ENCODE measurements at regions not wholly inside any gene's neighbourhood (a gene's known extent, or its start where the extent isn't known, plus 50 kb on each side); places are given as distances from the start of the nearest gene placed in this dataset.

- Mint-ChIP-seq H3K27me3 (peaks cover 13 to 35% (median 28%) of the 10 kb centered on the region in 3 donors), H3K9me3 (peaks cover 4 to 47% (median 18%) of the 10 kb centered on the region in 7 donors), H3K4me3 (no peak overlapping the region), H3K4me1 (no peaks in the 10 kb centered on the region), H3K27ac (no peak overlapping the region), H3K36me3 (no peaks in the 10 kb centered on the region)
- ATAC-seq (ENCODE audit: low read depth in 2 of 2) (no peak), DNase-seq (no peak)
These were observed 87.7 kb upstream of the COCH start for GRCh38 chr14:30786701-30787100.

- H3K9me3 Mint-ChIP-seq = peaks cover 4 to 47% (median 20%) of the 10 kb centered on the region in 7 donors
- no peak overlapping the region for H3K4me3 Mint-ChIP-seq
- ATAC-seq (ENCODE audit: low read depth in 2 of 2) = no peak
- H3K36me3 Mint-ChIP-seq = no peaks in the 10 kb centered on the region
- H3K4me1 Mint-ChIP-seq = no peaks in the 10 kb centered on the region
- no peak for DNase-seq
- no peak overlapping the region for H3K27ac Mint-ChIP-seq
- H3K27me3 Mint-ChIP-seq = peaks cover 13 to 30% (median 26%) of the 10 kb centered on the region in 3 donors
These were observed 83.5 kb upstream of the COCH start for GRCh38 chr14:30790827-30791226.

GRCh38 chr14:30791522-30792351 is 82.6 kb upstream of the COCH start:
- H3K4me1 Mint-ChIP-seq = no peaks in the 10 kb centered on the region
- no peak for DNase-seq
- no peaks in the 10 kb centered on the region for H3K36me3 Mint-ChIP-seq
- no peak overlapping the region for H3K27ac Mint-ChIP-seq
- H3K4me3 Mint-ChIP-seq = no peak overlapping the region
- no peak for ATAC-seq (ENCODE audit: low read depth in 2 of 2)
- H3K9me3 Mint-ChIP-seq = peaks cover 4 to 42% (median 18%) of the 10 kb centered on the region in 7 donors
- peaks cover 18 to 24% (median 20%) of the 10 kb centered on the region in 3 donors for H3K27me3 Mint-ChIP-seq

GRCh38 chr14:30796707-30797106 is 77.7 kb upstream of the COCH start:
- no peak overlapping the region for H3K27ac Mint-ChIP-seq
- no peak for DNase-seq
- H3K4me1 Mint-ChIP-seq = peaks cover 0 to 4% (median 2%) of the 10 kb centered on the region in 3 donors

GRCh38 chr14:30798516-30798915 is 75.8 kb upstream of the COCH start:
- Mint-ChIP-seq H3K36me3 (no peaks in the 10 kb centered on the region), H3K9me3 (no peaks in the 10 kb centered on the region), H3K27me3 (peaks cover 7 to 12% (median 11%) of the 10 kb centered on the region in 3 donors), H3K4me1 (peaks cover 0 to 4% (median 2%) of the 10 kb centered on the region in 3 donors), H3K4me3 (no peak overlapping the region), H3K27ac (peak overlapping the region in 1 of 6 donors; percentile 63)
- DNase-seq = no peak
- no peak for ATAC-seq (ENCODE audit: low read depth in 2 of 2)

More at GRCh38 chr14:30796707-30797106, 77.7 kb upstream of the COCH start:
- no peak overlapping the region for H3K4me3 Mint-ChIP-seq
- H3K36me3 Mint-ChIP-seq = no peaks in the 10 kb centered on the region
- peaks cover 0 to 3% (median 0%) of the 10 kb centered on the region in 7 donors for H3K9me3 Mint-ChIP-seq
- ATAC-seq (ENCODE audit: low read depth in 2 of 2) = no peak
- H3K27me3 Mint-ChIP-seq = peaks cover 6 to 17% (median 6%) of the 10 kb centered on the region in 3 donors

GRCh38 chr14:30798961-30799360 is 75.4 kb upstream of the COCH start:
- no peak for DNase-seq
- no peak overlapping the region for H3K4me3 Mint-ChIP-seq
- no peaks in the 10 kb centered on the region for H3K9me3 Mint-ChIP-seq
- no peak overlapping the region for H3K27ac Mint-ChIP-seq
- peaks cover 6 to 12% (median 11%) of the 10 kb centered on the region in 3 donors for H3K27me3 Mint-ChIP-seq
- no peaks in the 10 kb centered on the region for H3K36me3 Mint-ChIP-seq
- no peak for ATAC-seq (ENCODE audit: low read depth in 2 of 2)
- H3K4me1 Mint-ChIP-seq = peaks cover 0 to 4% (median 2%) of the 10 kb centered on the region in 3 donors

GRCh38 chr14:30799933-30800332 is 74.4 kb upstream of the COCH start:
- Mint-ChIP-seq H3K27me3 (peaks cover 6 to 12% (median 11%) of the 10 kb centered on the region in 3 donors), H3K36me3 (no peaks in the 10 kb centered on the region), H3K9me3 (no peaks in the 10 kb centered on the region), H3K4me1 (peaks cover 0 to 4% (median 2%) of the 10 kb centered on the region in 3 donors), H3K4me3 (no peak overlapping the region), H3K27ac (no peak overlapping the region)
- ATAC-seq (ENCODE audit: low read depth in 2 of 2) (no peak), DNase-seq (no peak)

- H3K4me3 Mint-ChIP-seq = no peak overlapping the region
These were observed 71.2 kb upstream of the COCH start for GRCh38 chr14:30803185-30803584.

GRCh38 chr14:30805284-30805683 is 69.1 kb upstream of the COCH start:
- ATAC-seq (ENCODE audit: low read depth in 2 of 2) (no peak), DNase-seq (no peak)
- Mint-ChIP-seq H3K4me3 (peak overlapping the region in 1 of 8 donors; percentile 11), H3K9me3 (no peaks in the 10 kb centered on the region), H3K27ac (no peak overlapping the region), H3K27me3 (peaks cover 0 to 6% (median 5%) of the 10 kb centered on the region in 3 donors), H3K36me3 (no peaks in the 10 kb centered on the region), H3K4me1 (no peaks in the 10 kb centered on the region)

More at GRCh38 chr14:30803185-30803584, 71.2 kb upstream of the COCH start:
- Mint-ChIP-seq H3K4me1 (peaks cover 0 to 4% (median 2%) of the 10 kb centered on the region in 3 donors), H3K27ac (no peak overlapping the region), H3K27me3 (peaks cover 4 to 6% (median 5%) of the 10 kb centered on the region in 3 donors), H3K9me3 (no peaks in the 10 kb centered on the region), H3K36me3 (no peaks in the 10 kb centered on the region)
- ATAC-seq (ENCODE audit: low read depth in 2 of 2) = no peak
- no peak for DNase-seq

- H3K36me3 Mint-ChIP-seq = no peaks in the 10 kb centered on the region
These were observed 65.8 kb upstream of the COCH start for GRCh38 chr14:30808576-30808975.

GRCh38 chr14:30813216-30813615 is 61.1 kb upstream of the COCH start:
- no peak for DNase-seq
- Mint-ChIP-seq H3K4me3 (no peak overlapping the region), H3K9me3 (peaks cover 2 to 12% (median 5%) of the 10 kb centered on the region in 7 donors), H3K36me3 (peaks cover 5 to 8% of the 10 kb centered on the region in 2 donors), H3K4me1 (no peaks in the 10 kb centered on the region), H3K27me3 (peaks cover 9 to 35% (median 28%) of the 10 kb centered on the region in 3 donors), H3K27ac (no peak overlapping the region)
- ATAC-seq (ENCODE audit: low read depth in 2 of 2) = no peak

More at GRCh38 chr14:30808576-30808975, 65.8 kb upstream of the COCH start:
- Mint-ChIP-seq H3K27ac (no peak overlapping the region), H3K4me3 (no peak overlapping the region), H3K9me3 (no peaks in the 10 kb centered on the region), H3K4me1 (no peaks in the 10 kb centered on the region), H3K27me3 (peaks cover 4 to 20% (median 15%) of the 10 kb centered on the region in 3 donors)
- ATAC-seq (ENCODE audit: low read depth in 2 of 2) (no peak), DNase-seq (no peak)

GRCh38 chr14:30820674-30821073 is 53.7 kb upstream of the COCH start:
- Mint-ChIP-seq H3K9me3 (peaks cover 6 to 25% (median 15%) of the 10 kb centered on the region in 7 donors), H3K27me3 (peaks cover 9 to 30% (median 22%) of the 10 kb centered on the region in 3 donors), H3K36me3 (peaks cover 12 to 18% of the 10 kb centered on the region in 2 donors), H3K27ac (no peak overlapping the region), H3K4me1 (no peaks in the 10 kb centered on the region), H3K4me3 (no peak overlapping the region)
- ATAC-seq (ENCODE audit: low read depth in 2 of 2) (no peak), DNase-seq (no peak)

GRCh38 chr14:30822080-30822571 is 52.2 kb upstream of the COCH start:
- Mint-ChIP-seq H3K4me3 (no peak overlapping the region), H3K9me3 (peaks cover 9 to 29% (median 19%) of the 10 kb centered on the region in 7 donors), H3K4me1 (no peaks in the 10 kb centered on the region), H3K27me3 (peaks cover 4 to 22% (median 16%) of the 10 kb centered on the region in 3 donors), H3K36me3 (peaks cover 7 to 16% of the 10 kb centered on the region in 2 donors), H3K27ac (no peak overlapping the region)
- DNase-seq (no peak), ATAC-seq (ENCODE audit: low read depth in 2 of 2) (no peak)

All from naive B cell (primary cell).